GM23338 (cell line): ENCODE measurements at regions not wholly inside any gene's neighbourhood (a gene's known extent, or its start where the extent isn't known, plus 50 kb on each side); places are given as distances from the start of the nearest gene placed in this dataset.

Experiments used
- ATAC-seq: fragments of 200-7000 bp; cut with Tn5 transposase; 3 replicates; pipeline ENCODE4 v1.9.1; 2020
- DNase-seq: peaks from one replicate; pipeline ENCODE4 v3.0.0-alpha.2; 2015; ENCODE audit warnings: low spot score
- H2AFZ ChIP-seq: fragments of 200-600 bp; sonication (generic); 2 replicates; pipeline ENCODE4 v1.8.0; 2016; ENCODE audit warnings: antibody characterized with exemption, mild to moderate bottlenecking, moderate library complexity
- H3F3A ChIP-seq: fragments of 200-600 bp; sonication (generic); replicated peaks from 2 replicates; pipeline ENCODE4 v1.8.0; 2017; ENCODE audit warnings: antibody characterized with exemption, mixed run types, low read depth
- H3K27ac ChIP-seq: fragments of 200-600 bp; sonication (generic); 2 replicates; pipeline ENCODE4 v1.6.1; 2016; ENCODE audit warnings: low read depth
- H3K27me3 ChIP-seq: fragments of 200-600 bp; sonication (generic); 2 replicates; pipeline ENCODE4 v1.8.0; 2016; ENCODE audit warnings: mild to moderate bottlenecking, mixed run types, moderate library complexity; ENCODE audit not compliant: insufficient read depth
- H3K36me3 ChIP-seq: fragments of 200-600 bp; sonication (generic); 2 replicates; pipeline ENCODE4 v1.8.0; 2016; ENCODE audit warnings: mild to moderate bottlenecking; ENCODE audit not compliant: insufficient read depth
- H3K4me1 ChIP-seq: fragments of 200-600 bp; sonication (generic); 2 replicates; pipeline ENCODE4 v1.8.0; 2016; ENCODE audit warnings: mild to moderate bottlenecking, moderate library complexity; ENCODE audit not compliant: insufficient read depth
- H3K4me2 ChIP-seq: fragments of 200-600 bp; sonication (generic); 2 replicates; pipeline ENCODE4 v1.7.1; 2017; ENCODE audit warnings: mixed run types
- H3K4me3 ChIP-seq: fragments of 200-600 bp; sonication (generic); 2 replicates; pipeline ENCODE4 v1.6.1; 2016; ENCODE audit warnings: mixed run types
- H3K79me2 ChIP-seq: fragments of 200-600 bp; sonication (generic); replicated peaks from 2 replicates; pipeline ENCODE4 v1.8.0; 2017; ENCODE audit warnings: mild to moderate bottlenecking; ENCODE audit not compliant: insufficient read depth
- H3K9me2 ChIP-seq: fragments of 200-600 bp; sonication (generic); 2 replicates; pipeline ENCODE4 v1.8.0; 2017; ENCODE audit not compliant: insufficient read depth
- H4K20me1 ChIP-seq: fragments of 200-600 bp; sonication (generic); replicated peaks from 2 replicates; pipeline ENCODE4 v1.8.0; 2017; ENCODE audit warnings: mild to moderate bottlenecking; ENCODE audit not compliant: insufficient read depth
- H3K27ac Mint-ChIP-seq: 2 replicates; pipeline ENCODE4 v1.8.0; 2020; ENCODE audit warnings: inconsistent platforms, mild to moderate bottlenecking, moderate library complexity, mixed read lengths
- H3K27me3 Mint-ChIP-seq: 3 replicates; pipeline ENCODE4 v1.8.0; 2022; ENCODE audit warnings: low read depth, mild to moderate bottlenecking, moderate library complexity, mixed read lengths, inconsistent platforms; ENCODE audit not compliant: insufficient read depth, poor library complexity
- H3K36me3 Mint-ChIP-seq: 3 replicates; pipeline ENCODE4 v1.8.0; 2021; ENCODE audit warnings: low read depth, mild to moderate bottlenecking, inconsistent platforms, moderate library complexity, mixed read lengths
- H3K4me1 Mint-ChIP-seq: 3 replicates; pipeline ENCODE4 v1.8.0; 2020; ENCODE audit warnings: mild to moderate bottlenecking, inconsistent platforms, mixed read lengths
- H3K4me3 Mint-ChIP-seq: 3 replicates; pipeline ENCODE4 v1.8.0; 2021; ENCODE audit warnings: moderate library complexity, mild to moderate bottlenecking, inconsistent platforms, mixed read lengths
- H3K9me3 Mint-ChIP-seq: 3 replicates; pipeline ENCODE4 v1.8.0; 2020; ENCODE audit warnings: moderate library complexity, mild to moderate bottlenecking, inconsistent platforms, mixed read lengths
- CREB1 ChIP-seq: fragments of 250-450 bp; sonication (Bioruptor Pico); IDR thresholded peaks from 2 replicates; pipeline ENCODE4 v1.5.0; 2020; ENCODE audit warnings: low read depth, mild to moderate bottlenecking, moderate library complexity
- EZH2 ChIP-seq: fragments of 200-600 bp; sonication (generic); IDR thresholded peaks from one replicate; pipeline ENCODE4 v1.8.0; 2017; ENCODE audit warnings: antibody characterized with exemption, mild to moderate bottlenecking, low read depth; ENCODE audit not compliant: unreplicated experiment
- EZH2phosphoT487 ChIP-seq: fragments of 200-600 bp; sonication (generic); IDR thresholded peaks from one replicate; pipeline ENCODE4 v1.8.1; 2018; ENCODE audit warnings: antibody characterized with exemption; ENCODE audit not compliant: unreplicated experiment
- JUNB ChIP-seq: IDR thresholded peaks from one replicate; pipeline ENCODE4 v1.6.1; 2016; ENCODE audit warnings: antibody characterized with exemption; ENCODE audit not compliant: unreplicated experiment
- NANOG ChIP-seq: IDR thresholded peaks from 2 replicates; pipeline ENCODE4 v1.6.1; 2016; ENCODE audit warnings: antibody characterized with exemption, borderline replicate concordance
- POLR2AphosphoS5 ChIP-seq: IDR thresholded peaks from 2 replicates; pipeline ENCODE4 v1.6.1; 2016; ENCODE audit warnings: antibody characterized with exemption, low read depth
- STAT1 ChIP-seq: IDR thresholded peaks from one replicate; pipeline ENCODE4 v1.6.1; 2016; ENCODE audit warnings: antibody characterized with exemption; ENCODE audit not compliant: unreplicated experiment
- ZNF114 ChIP-seq: fragments of 250-450 bp; sonication (Bioruptor Pico); IDR thresholded peaks from 2 replicates; pipeline ENCODE4 v1.5.0; 2020; ENCODE audit warnings: mild to moderate bottlenecking, moderate library complexity
- ZNF331 ChIP-seq: fragments of 250-450 bp; sonication (Bioruptor Pico); IDR thresholded peaks from 2 replicates; pipeline ENCODE4 v1.5.0; 2020; ENCODE audit warnings: low read depth, mild to moderate bottlenecking, moderate library complexity
- TF ChIP-seq, protein P1 (sequence below): fragments of 250-450 bp; sonication (Bioruptor Pico); IDR thresholded peaks from 2 replicates; pipeline ENCODE4 v1.5.0; 2020; ENCODE audit warnings: mild to moderate bottlenecking, moderate library complexity
- TF ChIP-seq, protein P2 (sequence below): IDR thresholded peaks from 2 replicates; pipeline ENCODE4 v1.6.1; 2016; ENCODE audit warnings: antibody characterized with exemption

DNA sequence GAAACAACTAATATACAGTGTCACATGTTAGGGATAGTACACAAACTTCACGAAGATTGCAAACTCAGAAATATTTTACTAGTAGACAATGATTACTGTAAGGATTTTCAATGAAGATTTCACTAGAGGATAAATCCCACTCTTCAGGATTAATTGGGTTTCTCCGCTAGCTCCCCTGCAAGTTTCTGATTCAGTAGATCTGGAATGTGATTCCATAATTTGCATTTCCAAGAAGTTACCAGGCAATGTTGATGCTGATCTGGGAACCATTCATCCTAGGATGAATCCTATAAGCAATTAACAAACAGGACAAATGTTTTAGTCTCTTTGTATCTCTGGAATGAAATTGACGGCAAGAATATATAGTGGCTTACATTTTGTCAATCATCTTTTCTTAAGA lies 272.4 kb downstream of the ALX1 start (continued):
- no peak for TF ChIP-seq STAT1
- TF ChIP-seq POLR2AphosphoS5, result no peak
- no peak for TF ChIP-seq JUNB
- no peak for TF ChIP-seq NANOG

DNA sequence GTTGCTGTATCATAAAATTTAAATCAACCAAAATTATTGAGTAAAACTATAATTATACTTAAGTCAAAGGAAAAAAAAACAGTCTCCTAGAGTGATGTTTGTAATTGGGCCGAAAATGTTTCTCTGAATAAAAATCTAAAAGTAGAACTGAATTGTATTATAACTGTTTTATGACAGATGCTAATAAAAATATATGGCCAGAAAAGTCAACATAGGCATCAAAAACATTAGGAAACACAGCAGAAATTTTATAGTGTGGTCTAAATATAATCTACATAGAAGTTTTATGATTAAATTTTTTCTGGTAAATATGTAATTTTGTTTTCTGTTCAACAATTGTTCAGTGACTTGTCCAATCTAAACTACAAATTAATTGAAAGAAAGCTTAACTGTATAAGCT lies 277.8 kb downstream of the ALX1 start:
- Mint-ChIP-seq H3K9me3 (no peaks in the 10 kb centered on the region), H3K4me1 (peaks cover 2% of the 10 kb centered on the region; the same call in 2 of the 3 replicates), H3K36me3 (no peaks in the 10 kb centered on the region), H3K27me3 (no peaks in the 10 kb centered on the region), H3K4me3 (no peak overlapping the region), H3K27ac (0 out of 2 replicates have a peak overlapping the region, but pooled peaks have one; percentile 80)
- Histone ChIP-seq H3K9me2 (no peaks in the 10 kb centered on the region), H2AFZ (no peak overlapping the region), H3K4me3 (no peak overlapping the region), H3F3A (no peaks in the 10 kb centered on the region), H3K27ac (no peak overlapping the region), H3K36me3 (no peaks in the 10 kb centered on the region), H3K4me1 (peaks cover 3% of the 10 kb centered on the region), H3K27me3 (no peaks in the 10 kb centered on the region), H4K20me1 (no peaks in the 10 kb centered on the region), H3K79me2 (no peaks in the 10 kb centered on the region), H3K4me2 (no peak overlapping the region)
- ATAC-seq, result no peak
- TF ChIP-seq ZNF331 (CRISPR knock-in tag) (no peak), EZH2phosphoT487 (no peak), ZNF114 (no peak), CREB1 (no peak), JUNB (no peak), EZH2 (no peak)
- TF ChIP-seq, protein P1, sequence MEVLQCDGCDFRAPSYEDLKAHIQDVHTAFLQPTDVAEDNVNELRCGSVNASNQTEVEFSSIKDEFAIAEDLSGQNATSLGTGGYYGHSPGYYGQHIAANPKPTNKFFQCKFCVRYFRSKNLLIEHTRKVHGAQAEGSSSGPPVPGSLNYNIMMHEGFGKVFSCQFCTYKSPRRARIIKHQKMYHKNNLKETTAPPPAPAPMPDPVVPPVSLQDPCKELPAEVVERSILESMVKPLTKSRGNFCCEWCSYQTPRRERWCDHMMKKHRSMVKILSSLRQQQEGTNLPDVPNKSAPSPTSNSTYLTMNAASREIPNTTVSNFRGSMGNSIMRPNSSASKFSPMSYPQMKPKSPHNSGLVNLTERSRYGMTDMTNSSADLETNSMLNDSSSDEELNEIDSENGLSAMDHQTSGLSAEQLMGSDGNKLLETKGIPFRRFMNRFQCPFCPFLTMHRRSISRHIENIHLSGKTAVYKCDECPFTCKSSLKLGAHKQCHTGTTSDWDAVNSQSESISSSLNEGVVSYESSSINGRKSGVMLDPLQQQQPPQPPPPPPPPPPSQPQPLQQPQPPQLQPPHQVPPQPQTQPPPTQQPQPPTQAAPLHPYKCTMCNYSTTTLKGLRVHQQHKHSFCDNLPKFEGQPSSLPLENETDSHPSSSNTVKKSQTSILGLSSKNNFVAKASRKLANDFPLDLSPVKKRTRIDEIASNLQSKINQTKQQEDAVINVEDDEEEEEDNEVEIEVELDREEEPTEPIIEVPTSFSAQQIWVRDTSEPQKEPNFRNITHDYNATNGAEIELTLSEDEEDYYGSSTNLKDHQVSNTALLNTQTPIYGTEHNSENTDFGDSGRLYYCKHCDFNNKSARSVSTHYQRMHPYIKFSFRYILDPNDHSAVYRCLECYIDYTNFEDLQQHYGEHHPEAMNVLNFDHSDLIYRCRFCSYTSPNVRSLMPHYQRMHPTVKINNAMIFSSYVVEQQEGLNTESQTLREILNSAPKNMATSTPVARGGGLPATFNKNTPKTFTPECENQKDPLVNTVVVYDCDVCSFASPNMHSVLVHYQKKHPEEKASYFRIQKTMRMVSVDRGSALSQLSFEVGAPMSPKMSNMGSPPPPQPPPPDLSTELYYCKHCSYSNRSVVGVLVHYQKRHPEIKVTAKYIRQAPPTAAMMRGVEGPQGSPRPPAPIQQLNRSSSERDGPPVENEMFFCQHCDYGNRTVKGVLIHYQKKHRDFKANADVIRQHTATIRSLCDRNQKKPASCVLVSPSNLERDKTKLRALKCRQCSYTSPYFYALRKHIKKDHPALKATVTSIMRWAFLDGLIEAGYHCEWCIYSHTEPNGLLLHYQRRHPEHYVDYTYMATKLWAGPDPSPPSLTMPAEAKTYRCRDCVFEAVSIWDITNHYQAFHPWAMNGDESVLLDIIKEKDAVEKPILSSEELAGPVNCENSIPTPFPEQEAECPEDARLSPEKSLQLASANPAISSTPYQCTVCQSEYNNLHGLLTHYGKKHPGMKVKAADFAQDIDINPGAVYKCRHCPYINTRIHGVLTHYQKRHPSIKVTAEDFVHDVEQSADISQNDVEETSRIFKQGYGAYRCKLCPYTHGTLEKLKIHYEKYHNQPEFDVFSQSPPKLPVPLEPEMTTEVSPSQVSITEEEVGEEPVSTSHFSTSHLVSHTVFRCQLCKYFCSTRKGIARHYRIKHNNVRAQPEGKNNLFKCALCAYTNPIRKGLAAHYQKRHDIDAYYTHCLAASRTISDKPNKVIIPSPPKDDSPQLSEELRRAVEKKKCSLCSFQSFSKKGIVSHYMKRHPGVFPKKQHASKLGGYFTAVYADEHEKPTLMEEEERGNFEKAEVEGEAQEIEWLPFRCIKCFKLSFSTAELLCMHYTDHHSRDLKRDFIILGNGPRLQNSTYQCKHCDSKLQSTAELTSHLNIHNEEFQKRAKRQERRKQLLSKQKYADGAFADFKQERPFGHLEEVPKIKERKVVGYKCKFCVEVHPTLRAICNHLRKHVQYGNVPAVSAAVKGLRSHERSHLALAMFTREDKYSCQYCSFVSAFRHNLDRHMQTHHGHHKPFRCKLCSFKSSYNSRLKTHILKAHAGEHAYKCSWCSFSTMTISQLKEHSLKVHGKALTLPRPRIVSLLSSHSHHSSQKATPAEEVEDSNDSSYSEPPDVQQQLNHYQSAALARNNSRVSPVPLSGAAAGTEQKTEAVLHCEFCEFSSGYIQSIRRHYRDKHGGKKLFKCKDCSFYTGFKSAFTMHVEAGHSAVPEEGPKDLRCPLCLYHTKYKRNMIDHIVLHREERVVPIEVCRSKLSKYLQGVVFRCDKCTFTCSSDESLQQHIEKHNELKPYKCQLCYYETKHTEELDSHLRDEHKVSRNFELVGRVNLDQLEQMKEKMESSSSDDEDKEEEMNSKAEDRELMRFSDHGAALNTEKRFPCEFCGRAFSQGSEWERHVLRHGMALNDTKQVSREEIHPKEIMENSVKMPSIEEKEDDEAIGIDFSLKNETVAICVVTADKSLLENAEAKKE (CRISPR knock-in tag), result no peak
- TF ChIP-seq, protein P2, sequence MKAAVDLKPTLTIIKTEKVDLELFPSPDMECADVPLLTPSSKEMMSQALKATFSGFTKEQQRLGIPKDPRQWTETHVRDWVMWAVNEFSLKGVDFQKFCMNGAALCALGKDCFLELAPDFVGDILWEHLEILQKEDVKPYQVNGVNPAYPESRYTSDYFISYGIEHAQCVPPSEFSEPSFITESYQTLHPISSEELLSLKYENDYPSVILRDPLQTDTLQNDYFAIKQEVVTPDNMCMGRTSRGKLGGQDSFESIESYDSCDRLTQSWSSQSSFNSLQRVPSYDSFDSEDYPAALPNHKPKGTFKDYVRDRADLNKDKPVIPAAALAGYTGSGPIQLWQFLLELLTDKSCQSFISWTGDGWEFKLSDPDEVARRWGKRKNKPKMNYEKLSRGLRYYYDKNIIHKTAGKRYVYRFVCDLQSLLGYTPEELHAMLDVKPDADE, result no peak
- DNase-seq, result no peak
